ENCODE measurements at regions not wholly inside any gene's neighbourhood (a gene's known extent, or its start where the extent isn't known, plus 50 kb on each side); places are given as distances from the start of the nearest gene placed in this dataset.
"Not testable (repeated sequence)": the region's sequence is repeated elsewhere in the genome, so short reads cannot be mapped to it uniquely, and the experiment has no call there.

DNA sequence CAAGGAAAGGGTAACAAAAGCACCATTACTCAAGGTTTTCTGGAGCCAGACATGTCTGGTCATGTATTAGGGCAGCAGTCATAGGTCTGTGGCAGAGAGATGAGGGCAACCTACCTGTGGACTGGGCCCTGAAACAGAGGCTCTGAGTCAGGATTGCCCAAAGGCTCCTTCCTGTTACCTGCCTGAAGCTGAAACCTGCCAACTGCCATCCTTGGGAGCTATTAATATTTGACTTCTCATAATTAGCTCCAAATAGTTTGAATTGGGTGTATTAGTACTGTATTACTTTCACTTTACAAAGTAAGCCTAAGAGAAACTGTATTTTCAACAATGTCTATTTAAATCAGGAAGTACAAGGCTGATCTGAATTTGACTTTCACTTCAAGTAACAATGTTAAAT, 72.0 kb upstream of the TBX18 start:
- no peak for DNase-seq (ENCODE audit: low read depth in 6 of 9, low spot score in 9 of 9)

DNA sequence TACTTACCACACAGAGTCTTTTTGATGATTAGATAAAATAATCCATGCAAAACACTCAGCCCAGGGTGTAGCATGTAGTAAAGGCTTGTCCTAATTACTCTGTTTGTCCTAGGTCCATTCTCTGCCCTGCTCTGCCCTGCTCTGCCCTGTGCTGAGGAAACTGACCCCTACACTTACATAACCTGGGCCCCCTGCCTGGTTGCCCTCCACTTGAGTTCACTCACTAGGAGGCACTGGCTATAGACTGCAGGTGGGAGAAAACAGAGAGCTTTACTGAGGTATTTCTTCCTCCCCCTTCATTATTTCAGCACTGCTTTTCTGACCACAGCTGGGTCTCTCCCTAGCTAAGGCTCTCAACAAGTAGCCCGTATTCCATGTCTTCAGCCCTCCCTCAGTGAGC, 70.9 kb upstream of the TBX18 start:
- Histone ChIP-seq H3K27ac (ENCODE audit: low read depth in 1 of 2, low read length in 1 of 2) (no peak overlapping the region), H3K4me3 (ENCODE audit: low read length in 2 of 2) (no peak overlapping the region), H3K4me1 (ENCODE audit: control insufficient read depth in 2 of 2, insufficient read depth in 2 of 2, low read length in 2 of 2) (no peaks in the 10 kb centered on the region), H3K27me3 (ENCODE audit: control insufficient read depth in 2 of 2, insufficient read depth in 1 of 2, low read length in 1 of 2) (no peaks in the 10 kb centered on the region), H3K9me3 (ENCODE audit: control insufficient read depth in 2 of 2, insufficient read depth in 1 of 2, low read length in 1 of 2) (peaks cover 0 to 3% of the 10 kb centered on the region in 2 donors), H3K36me3 (ENCODE audit: control insufficient read depth in 2 of 2, insufficient read depth in 2 of 2, low read length in 1 of 2) (no peaks in the 10 kb centered on the region)
- 63% methylated on average over 1 of the region's 1 CpG for WGBS
- DNase-seq (ENCODE audit: low read depth in 6 of 9, low spot score in 9 of 9), result no peak

More for the DNA sequence above, 72.0 kb upstream of the TBX18 start:
- Histone ChIP-seq H3K36me3 (ENCODE audit: control insufficient read depth in 2 of 2, insufficient read depth in 2 of 2, low read length in 1 of 2) (no peaks in the 10 kb centered on the region), H3K27ac (ENCODE audit: low read depth in 1 of 2, low read length in 1 of 2) (no peak overlapping the region), H3K9me3 (ENCODE audit: control insufficient read depth in 2 of 2, insufficient read depth in 1 of 2, low read length in 1 of 2) (peaks cover 0 to 3% of the 10 kb centered on the region in 2 donors), H3K4me3 (ENCODE audit: low read length in 2 of 2) (no peak overlapping the region), H3K4me1 (ENCODE audit: control insufficient read depth in 2 of 2, insufficient read depth in 2 of 2, low read length in 2 of 2) (no peaks in the 10 kb centered on the region), H3K27me3 (ENCODE audit: control insufficient read depth in 2 of 2, insufficient read depth in 1 of 2, low read length in 1 of 2) (no peaks in the 10 kb centered on the region)

DNA sequence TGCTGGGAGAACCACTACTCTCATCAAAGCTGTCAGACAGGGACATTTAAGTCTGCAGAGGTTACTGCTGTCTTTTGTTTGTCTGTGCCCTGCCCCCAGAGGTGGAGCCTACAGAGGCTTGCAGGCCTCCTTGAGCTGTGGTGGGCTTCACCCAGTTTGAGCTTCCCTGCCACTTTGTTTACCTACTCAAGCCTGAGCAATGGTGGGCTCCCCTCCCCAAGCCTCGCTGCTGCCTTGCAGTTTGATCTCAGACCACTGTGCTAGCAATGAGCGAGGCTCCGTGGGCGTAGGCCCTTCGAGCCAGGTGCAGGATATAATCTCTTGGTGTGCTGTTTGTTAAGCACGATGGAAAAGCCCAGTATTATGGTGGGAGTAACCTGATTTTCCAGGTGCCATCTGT, 67.5 kb upstream of the TBX18 start:
- H3K4me1 ChIP-seq (ENCODE audit: control insufficient read depth in 2 of 2, insufficient read depth in 2 of 2, low read length in 2 of 2); DNase-seq (ENCODE audit: low read depth in 6 of 9, low spot score in 9 of 9); H3K9me3 ChIP-seq (ENCODE audit: control insufficient read depth in 2 of 2, insufficient read depth in 1 of 2, low read length in 1 of 2); H3K27ac ChIP-seq (ENCODE audit: low read depth in 1 of 2, low read length in 1 of 2); H3K4me3 ChIP-seq (ENCODE audit: low read length in 2 of 2); H3K36me3 ChIP-seq (ENCODE audit: control insufficient read depth in 2 of 2, insufficient read depth in 2 of 2, low read length in 1 of 2); H3K27me3 ChIP-seq (ENCODE audit: control insufficient read depth in 2 of 2, insufficient read depth in 1 of 2, low read length in 1 of 2): not testable (repeated sequence)
- 82% methylated on average over 6 of the region's 6 CpGs for WGBS

DNA sequence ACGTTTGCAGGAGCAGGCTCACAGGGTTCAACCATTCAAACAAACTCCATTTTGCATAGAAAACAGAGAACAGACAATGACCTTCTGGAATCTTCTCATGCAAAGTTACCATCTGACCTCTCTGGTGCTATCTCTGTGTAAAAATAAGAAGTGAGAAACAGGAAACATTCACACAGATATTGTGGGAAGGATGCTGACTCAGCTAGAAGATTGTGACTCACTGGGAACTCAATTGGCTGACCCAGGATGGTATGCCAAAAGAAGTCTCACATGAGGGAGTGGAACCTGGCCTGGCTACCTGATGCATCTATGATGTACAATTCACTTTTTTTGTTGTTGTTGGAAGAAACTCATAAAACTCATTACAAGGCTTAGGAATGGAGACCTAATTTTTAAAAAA, 61.1 kb upstream of the TBX18 start:
- Histone ChIP-seq H3K36me3 (ENCODE audit: control insufficient read depth in 2 of 2, insufficient read depth in 2 of 2, low read length in 1 of 2) (no peaks in the 10 kb centered on the region), H3K4me1 (ENCODE audit: control insufficient read depth in 2 of 2, insufficient read depth in 2 of 2, low read length in 2 of 2) (no peaks in the 10 kb centered on the region), H3K9me3 (ENCODE audit: control insufficient read depth in 2 of 2, insufficient read depth in 1 of 2, low read length in 1 of 2) (no peaks in the 10 kb centered on the region), H3K27me3 (ENCODE audit: control insufficient read depth in 2 of 2, insufficient read depth in 1 of 2, low read length in 1 of 2) (no peaks in the 10 kb centered on the region), H3K4me3 (ENCODE audit: low read length in 2 of 2) (no peak overlapping the region), H3K27ac (ENCODE audit: low read depth in 1 of 2, low read length in 1 of 2) (no peak overlapping the region)
- no peak for DNase-seq (ENCODE audit: low read depth in 6 of 9, low spot score in 9 of 9)
- WGBS, result 80% methylated on average over 1 of the region's 1 CpG

DNA sequence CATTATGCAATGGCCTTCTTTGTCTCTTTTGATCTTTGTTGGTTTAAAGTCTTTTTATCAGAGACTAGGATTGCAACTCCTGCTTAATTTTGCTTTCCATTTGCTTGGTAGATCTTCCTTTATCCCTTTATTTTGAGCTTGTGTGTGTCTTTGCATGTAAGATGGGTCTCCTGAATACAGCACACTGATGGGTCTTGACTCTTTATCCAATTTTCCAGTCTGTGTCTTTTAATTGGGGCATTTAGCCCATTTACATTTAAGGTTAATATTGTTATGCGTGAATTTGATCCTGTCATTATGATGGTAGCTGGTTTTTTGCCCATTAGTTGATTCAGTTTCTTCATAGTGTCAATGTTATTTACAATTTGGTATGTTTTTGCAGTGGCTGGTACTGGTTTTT, 56.9 kb upstream of the TBX18 start:
- not testable (repeated sequence) for H3K27ac ChIP-seq (ENCODE audit: low read depth in 1 of 2, low read length in 1 of 2); H3K27me3 ChIP-seq (ENCODE audit: control insufficient read depth in 2 of 2, insufficient read depth in 1 of 2, low read length in 1 of 2); DNase-seq (ENCODE audit: low read depth in 6 of 9, low spot score in 9 of 9); H3K36me3 ChIP-seq (ENCODE audit: control insufficient read depth in 2 of 2, insufficient read depth in 2 of 2, low read length in 1 of 2); H3K4me1 ChIP-seq (ENCODE audit: control insufficient read depth in 2 of 2, insufficient read depth in 2 of 2, low read length in 2 of 2); H3K9me3 ChIP-seq (ENCODE audit: control insufficient read depth in 2 of 2, insufficient read depth in 1 of 2, low read length in 1 of 2); H3K4me3 ChIP-seq (ENCODE audit: low read length in 2 of 2)
- 86% methylated on average over 1 of the region's 1 CpG for WGBS

DNA sequence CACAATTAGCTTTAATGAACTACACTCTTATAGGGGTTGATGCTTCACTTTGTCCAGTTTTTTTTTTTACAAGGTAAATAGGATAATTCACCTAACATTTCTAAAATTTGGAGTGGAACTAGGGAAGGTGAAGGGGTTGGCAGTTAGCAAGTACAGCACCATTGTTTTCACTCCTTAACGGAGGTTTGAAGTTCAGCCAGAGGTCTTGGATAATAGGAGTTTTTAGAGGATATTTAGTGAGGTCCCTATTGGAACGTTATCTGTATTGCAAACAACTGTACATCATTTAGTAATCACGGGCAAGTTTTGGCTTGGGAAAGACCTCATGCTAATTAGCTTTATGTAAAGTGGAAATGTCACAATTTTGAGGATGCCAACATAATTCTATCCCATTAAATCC, 52.3 kb upstream of the TBX18 start:
- Histone ChIP-seq H3K4me3 (ENCODE audit: low read length in 2 of 2) (no peak overlapping the region), H3K4me1 (ENCODE audit: control insufficient read depth in 2 of 2, insufficient read depth in 2 of 2, low read length in 2 of 2) (no peaks in the 10 kb centered on the region), H3K27me3 (ENCODE audit: control insufficient read depth in 2 of 2, insufficient read depth in 1 of 2, low read length in 1 of 2) (no peaks in the 10 kb centered on the region), H3K36me3 (ENCODE audit: control insufficient read depth in 2 of 2, insufficient read depth in 2 of 2, low read length in 1 of 2) (no peaks in the 10 kb centered on the region), H3K27ac (ENCODE audit: low read depth in 1 of 2, low read length in 1 of 2) (no peak overlapping the region), H3K9me3 (ENCODE audit: control insufficient read depth in 2 of 2, insufficient read depth in 1 of 2, low read length in 1 of 2) (no peaks in the 10 kb centered on the region)
- DNase-seq (ENCODE audit: low read depth in 6 of 9, low spot score in 9 of 9), result no peak
- WGBS, result 84% methylated on average over 3 of the region's 3 CpGs

DNA sequence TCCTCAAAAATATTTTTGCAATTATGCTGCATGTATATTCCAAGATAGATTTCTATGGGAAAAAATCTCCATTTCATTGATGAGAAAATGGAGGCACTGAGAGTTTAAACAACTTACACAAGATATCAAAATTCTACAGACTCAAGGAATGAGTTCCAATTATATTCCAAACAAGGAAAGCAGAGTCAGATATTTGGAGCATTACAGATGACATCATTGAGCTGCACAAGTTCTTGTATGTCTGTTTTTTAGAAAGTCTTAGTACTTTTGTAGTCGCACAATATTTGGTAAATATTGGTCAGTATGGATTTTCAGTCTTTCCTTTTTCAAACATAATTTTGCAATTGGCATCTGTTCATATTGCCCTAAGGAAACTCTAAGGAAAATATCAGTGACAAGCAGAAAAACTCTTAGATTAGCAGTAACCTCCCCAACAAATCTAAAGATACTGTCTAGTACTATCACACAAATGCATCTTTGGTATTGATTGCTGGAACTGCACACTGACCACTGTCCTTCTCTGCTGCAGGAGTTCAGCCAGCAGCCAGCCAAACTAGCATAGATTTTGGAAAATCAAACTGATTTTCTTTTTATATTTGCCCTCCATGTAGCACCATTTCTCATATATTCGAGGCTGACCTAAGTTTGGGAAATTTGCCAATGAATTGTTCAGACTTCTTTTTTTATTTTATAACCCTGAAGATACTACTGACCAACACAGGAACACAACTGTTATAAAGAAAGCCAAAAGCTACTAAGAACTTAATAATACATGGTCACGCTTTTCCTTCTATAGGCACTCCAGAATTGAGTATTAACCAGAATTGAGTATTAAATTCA, 51.7 kb upstream of the TBX18 start:
- H3K4me3 ChIP-seq (ENCODE audit: low read length in 2 of 2), result no peak overlapping the region
- H3K36me3 ChIP-seq (ENCODE audit: control insufficient read depth in 2 of 2, insufficient read depth in 2 of 2, low read length in 1 of 2), result no peaks in the 10 kb centered on the region
- no peaks in the 10 kb centered on the region for H3K27me3 ChIP-seq (ENCODE audit: control insufficient read depth in 2 of 2, insufficient read depth in 1 of 2, low read length in 1 of 2)
- no peaks in the 10 kb centered on the region for H3K4me1 ChIP-seq (ENCODE audit: control insufficient read depth in 2 of 2, insufficient read depth in 2 of 2, low read length in 2 of 2)
- H3K27ac ChIP-seq (ENCODE audit: low read depth in 1 of 2, low read length in 1 of 2), result no peak overlapping the region
- 94% methylated on average over 3 of the region's 3 CpGs for WGBS
- H3K9me3 ChIP-seq (ENCODE audit: control insufficient read depth in 2 of 2, insufficient read depth in 1 of 2, low read length in 1 of 2), result no peaks in the 10 kb centered on the region
- no peak for DNase-seq (ENCODE audit: low read depth in 6 of 9, low spot score in 9 of 9)
